NB4 (cell line): ENCODE measurements at regions not wholly inside any gene's neighbourhood (a gene's known extent, or its start where the extent isn't known, plus 50 kb on each side); places are given as distances from the start of the nearest gene placed in this dataset.

Experiments
- POLR2A ChIP-seq: IDR thresholded peaks from 2 replicates; pipeline ENCODE4 v1.6.1; 2011; ENCODE audit warnings: mild to moderate bottlenecking; ENCODE audit not compliant: insufficient read length; ENCODE audit errors: extremely low read depth
- TF ChIP-seq, protein P1 (sequence below): IDR thresholded peaks from one replicate; pipeline ENCODE4 v1.5.1; 2012; ENCODE audit warnings: low read depth, low read length

DNA sequence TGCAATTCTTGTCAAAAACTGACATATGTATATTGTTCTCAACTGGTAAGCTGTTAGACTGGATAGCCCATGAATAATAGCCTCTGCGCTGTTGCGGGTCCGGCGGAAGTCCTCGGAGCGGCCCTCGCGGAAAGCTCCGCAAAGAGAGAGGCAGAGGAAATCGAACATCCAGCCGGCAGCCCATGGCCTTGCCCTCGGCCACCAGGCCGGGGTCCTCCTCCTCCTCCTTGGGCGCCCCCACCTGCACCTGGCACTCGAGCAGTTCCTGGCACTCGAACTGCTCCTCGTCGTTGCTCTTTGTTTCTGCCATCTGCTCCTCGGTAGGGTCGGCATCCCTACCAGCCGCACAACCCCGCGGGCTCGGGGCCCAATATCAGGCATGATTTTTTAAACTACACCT is 1176.3 kb downstream of the PCDH18 start:
- no peak for TF ChIP-seq POLR2A
- TF ChIP-seq, protein P1, sequence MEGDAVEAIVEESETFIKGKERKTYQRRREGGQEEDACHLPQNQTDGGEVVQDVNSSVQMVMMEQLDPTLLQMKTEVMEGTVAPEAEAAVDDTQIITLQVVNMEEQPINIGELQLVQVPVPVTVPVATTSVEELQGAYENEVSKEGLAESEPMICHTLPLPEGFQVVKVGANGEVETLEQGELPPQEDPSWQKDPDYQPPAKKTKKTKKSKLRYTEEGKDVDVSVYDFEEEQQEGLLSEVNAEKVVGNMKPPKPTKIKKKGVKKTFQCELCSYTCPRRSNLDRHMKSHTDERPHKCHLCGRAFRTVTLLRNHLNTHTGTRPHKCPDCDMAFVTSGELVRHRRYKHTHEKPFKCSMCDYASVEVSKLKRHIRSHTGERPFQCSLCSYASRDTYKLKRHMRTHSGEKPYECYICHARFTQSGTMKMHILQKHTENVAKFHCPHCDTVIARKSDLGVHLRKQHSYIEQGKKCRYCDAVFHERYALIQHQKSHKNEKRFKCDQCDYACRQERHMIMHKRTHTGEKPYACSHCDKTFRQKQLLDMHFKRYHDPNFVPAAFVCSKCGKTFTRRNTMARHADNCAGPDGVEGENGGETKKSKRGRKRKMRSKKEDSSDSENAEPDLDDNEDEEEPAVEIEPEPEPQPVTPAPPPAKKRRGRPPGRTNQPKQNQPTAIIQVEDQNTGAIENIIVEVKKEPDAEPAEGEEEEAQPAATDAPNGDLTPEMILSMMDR, result no peak
